Activated CD4-positive, alpha-beta memory T cell treated with anti-CD3 and anti-CD28 coated beads for 36 hours (primary cell): ENCODE measurements at regions not wholly inside any gene's neighbourhood (a gene's known extent, or its start where the extent isn't known, plus 50 kb on each side); places are given as distances from the start of the nearest gene placed in this dataset.
A peak's percentile ranks its signal among the peaks of the same experiment; 100 is the strongest.

Experiments
- CTCF ChIA-PET: fragments of 350-600 bp; sonication (Branson Sonifier 250); formaldehyde crosslinking; loops from one replicate; lab custom pipeline; 2021; ENCODE audit warnings: antibody characterized with exemption, inconsistent platforms; lab: Charles Lee
- POLR2A ChIA-PET: fragments of 350-600 bp; sonication (Branson Sonifier 250); formaldehyde crosslinking; loops from one replicate; lab custom pipeline; 2021; ENCODE audit warnings: antibody characterized with exemption; lab: Charles Lee
- DNase-seq: peaks from one replicate; pipeline ENCODE4 v3.0.0-alpha.2; 2020
- H3K27ac Mint-ChIP-seq: one replicate; pipeline ENCODE4 v1.8.0; 2021; ENCODE audit warnings: mixed read lengths
- H3K27me3 Mint-ChIP-seq: one replicate; pipeline ENCODE4 v1.8.0; 2021; ENCODE audit warnings: mixed read lengths
- H3K36me3 Mint-ChIP-seq: one replicate; pipeline ENCODE4 v1.8.0; 2021; ENCODE audit warnings: mixed read lengths
- H3K4me1 Mint-ChIP-seq: one replicate; pipeline ENCODE4 v1.8.0; 2021; ENCODE audit warnings: low read depth, mixed read lengths
- H3K4me3 Mint-ChIP-seq: one replicate; pipeline ENCODE4 v1.8.0; 2021; ENCODE audit warnings: mild to moderate bottlenecking, mixed read lengths
- H3K9me3 Mint-ChIP-seq: one replicate; pipeline ENCODE4 v1.8.0; 2021; ENCODE audit warnings: mixed read lengths
- intact Hi-C: fragments of 100-400 bp; cut with micrococcal nuclease; formaldehyde crosslinking; loops from one replicate; pipeline ENCODE4 v1.15.1; 2023

- ChIA-PET POLR2A (no interaction called here), CTCF (no interaction called here)
- no peak overlapping the region for H3K27ac Mint-ChIP-seq
- intact Hi-C loops: no loop called here
- no peak overlapping the region for H3K4me3 Mint-ChIP-seq
- H3K4me1 Mint-ChIP-seq: no peaks in the 10 kb centered on the region
- H3K36me3 Mint-ChIP-seq: peaks cover 2% of the 10 kb centered on the region
- DNase-seq: no peak
- no peaks in the 10 kb centered on the region for H3K27me3 Mint-ChIP-seq
- H3K9me3 Mint-ChIP-seq: peaks cover 19% of the 10 kb centered on the region
Observed at GRCh38 chrY:19319135-19319534, 425.4 kb downstream of the KDM5D start.

DNA sequence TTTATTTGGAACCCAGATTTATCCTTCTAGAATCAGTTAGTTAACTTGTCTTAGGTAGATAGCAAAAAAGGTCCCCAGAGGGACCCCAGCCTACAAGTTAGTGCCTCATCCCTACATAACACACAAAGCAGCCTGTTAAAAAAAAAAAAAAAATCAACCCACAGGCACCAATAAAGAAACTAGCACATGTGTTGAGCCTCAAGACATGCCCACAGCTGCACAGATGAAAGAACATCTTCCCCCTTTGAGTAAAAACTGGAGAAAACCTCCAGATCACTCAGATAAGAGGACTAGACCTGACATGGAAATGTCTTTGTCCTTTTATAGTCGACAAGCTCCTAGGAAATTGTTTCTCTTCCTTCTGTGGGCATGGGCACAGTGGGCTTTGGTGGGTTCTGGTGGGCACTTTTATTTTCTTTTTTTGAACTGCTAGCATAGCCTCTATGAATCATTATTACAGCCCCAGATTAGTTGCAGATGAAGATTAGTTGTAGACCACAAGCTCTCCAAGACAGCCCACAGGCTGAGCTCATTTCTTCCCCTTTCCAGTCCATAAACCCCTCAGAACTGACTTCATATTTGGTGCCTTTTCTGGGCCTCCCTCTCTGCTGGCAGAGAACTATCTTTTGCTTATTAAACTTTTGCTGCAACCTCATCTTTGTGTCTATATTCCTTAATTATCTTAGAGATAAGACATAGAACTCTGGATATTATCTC is 427.1 kb downstream of the KDM5D start:
- no peaks in the 10 kb centered on the region for H3K4me1 Mint-ChIP-seq
- intact Hi-C loops: no loop called here
- no peak for DNase-seq

GRCh38 chrY:19307627-19308026 is 436.9 kb downstream of the KDM5D start:
- H3K4me3 Mint-ChIP-seq: no peak overlapping the region
- ChIA-PET POLR2A (no interaction called here), CTCF (no interaction called here)
- DNase-seq: no peak
- no peaks in the 10 kb centered on the region for H3K9me3 Mint-ChIP-seq
- no peaks in the 10 kb centered on the region for H3K4me1 Mint-ChIP-seq
- intact Hi-C loops: no loop called here
- H3K36me3 Mint-ChIP-seq: no peaks in the 10 kb centered on the region
- H3K27me3 Mint-ChIP-seq: no peaks in the 10 kb centered on the region
- H3K27ac Mint-ChIP-seq: no peak overlapping the region

More for the DNA sequence above, 427.1 kb downstream of the KDM5D start:
- Mint-ChIP-seq H3K9me3 (peaks cover 19% of the 10 kb centered on the region), H3K27me3 (no peaks in the 10 kb centered on the region), H3K27ac (no peak overlapping the region), H3K4me3 (no peak overlapping the region), H3K36me3 (peaks cover 2% of the 10 kb centered on the region)
- POLR2A ChIA-PET: no interaction called here
- CTCF ChIA-PET: no interaction called here

GRCh38 chrY:19303136-19303535 is 441.4 kb downstream of the KDM5D start:
- H3K27me3 Mint-ChIP-seq: no peaks in the 10 kb centered on the region
- ChIA-PET CTCF (no interaction called here), POLR2A (no interaction called here)
- no peak overlapping the region for H3K27ac Mint-ChIP-seq
- DNase-seq: no peak
- H3K4me3 Mint-ChIP-seq: no peak overlapping the region
- H3K4me1 Mint-ChIP-seq: no peaks in the 10 kb centered on the region
- intact Hi-C loops: no loop called here
- no peaks in the 10 kb centered on the region for H3K36me3 Mint-ChIP-seq
- peaks cover 12% of the 10 kb centered on the region for H3K9me3 Mint-ChIP-seq

DNA sequence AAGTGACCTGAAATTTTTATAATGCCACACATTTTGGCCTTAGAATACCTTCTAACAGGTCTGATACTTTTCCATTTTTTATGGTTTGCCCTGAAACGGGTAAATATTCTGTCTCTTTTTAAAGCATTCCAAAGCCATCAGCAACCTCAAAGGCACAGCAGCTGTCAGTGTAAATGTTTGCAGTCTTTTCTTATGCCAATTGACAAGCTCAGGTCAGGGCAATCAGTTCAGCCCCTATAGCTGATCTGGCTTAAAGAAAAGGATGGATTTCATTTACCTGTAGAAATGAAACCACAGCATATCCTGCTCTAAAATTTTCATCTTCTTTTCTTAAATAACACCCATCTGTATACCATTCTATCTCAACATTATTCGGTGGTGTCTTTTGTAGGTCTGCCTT is 453.6 kb downstream of the KDM5D start:
- intact Hi-C loops: no loop called here
- H3K4me1 Mint-ChIP-seq: no peaks in the 10 kb centered on the region
- CTCF ChIA-PET: no interaction called here
- H3K27ac Mint-ChIP-seq: no peak overlapping the region
- no peaks in the 10 kb centered on the region for H3K9me3 Mint-ChIP-seq
- H3K27me3 Mint-ChIP-seq: no peaks in the 10 kb centered on the region
- DNase-seq: no peak
- H3K4me3 Mint-ChIP-seq: no peak overlapping the region
- no peaks in the 10 kb centered on the region for H3K36me3 Mint-ChIP-seq
- POLR2A ChIA-PET: no interaction called here

DNA sequence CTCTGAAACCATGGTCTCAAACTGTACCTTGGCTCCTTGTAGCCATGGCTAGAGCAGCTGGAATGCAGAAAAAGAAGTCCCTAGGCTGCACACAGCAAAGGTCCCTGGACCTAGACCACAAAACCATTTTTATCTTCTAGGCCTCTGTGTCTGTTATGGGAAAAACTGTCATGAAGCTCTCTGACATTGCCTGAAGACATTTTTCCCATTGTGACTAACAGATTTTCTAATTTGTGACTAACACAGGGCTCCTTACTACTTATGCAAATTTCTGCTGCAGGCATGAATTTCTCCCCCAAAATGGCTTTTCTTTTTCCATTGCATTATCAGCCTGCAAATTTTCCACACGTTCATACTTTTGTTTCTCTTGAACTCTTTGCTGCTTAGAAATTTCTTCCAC is 470.4 kb downstream of the KDM5D start:
- H3K27me3 Mint-ChIP-seq: no peaks in the 10 kb centered on the region
- ChIA-PET CTCF (no interaction called here), POLR2A (no interaction called here)
- H3K4me3 Mint-ChIP-seq: no peak overlapping the region
- no peak for DNase-seq
- no peaks in the 10 kb centered on the region for H3K36me3 Mint-ChIP-seq
- no peaks in the 10 kb centered on the region for H3K9me3 Mint-ChIP-seq
- intact Hi-C loops: no loop called here
- H3K27ac Mint-ChIP-seq: no peak overlapping the region
- peaks cover 3% of the 10 kb centered on the region for H3K4me1 Mint-ChIP-seq

- intact Hi-C loops: no loop called here
- no peak for DNase-seq
- Mint-ChIP-seq H3K4me3 (no peak overlapping the region), H3K27me3 (no peaks in the 10 kb centered on the region), H3K36me3 (no peaks in the 10 kb centered on the region), H3K4me1 (no peaks in the 10 kb centered on the region), H3K27ac (no peak overlapping the region), H3K9me3 (no peaks in the 10 kb centered on the region)
- CTCF ChIA-PET: no interaction called here
- POLR2A ChIA-PET: no interaction called here
Observed at GRCh38 chrY:19268331-19268730, 476.2 kb downstream of the KDM5D start.

DNA sequence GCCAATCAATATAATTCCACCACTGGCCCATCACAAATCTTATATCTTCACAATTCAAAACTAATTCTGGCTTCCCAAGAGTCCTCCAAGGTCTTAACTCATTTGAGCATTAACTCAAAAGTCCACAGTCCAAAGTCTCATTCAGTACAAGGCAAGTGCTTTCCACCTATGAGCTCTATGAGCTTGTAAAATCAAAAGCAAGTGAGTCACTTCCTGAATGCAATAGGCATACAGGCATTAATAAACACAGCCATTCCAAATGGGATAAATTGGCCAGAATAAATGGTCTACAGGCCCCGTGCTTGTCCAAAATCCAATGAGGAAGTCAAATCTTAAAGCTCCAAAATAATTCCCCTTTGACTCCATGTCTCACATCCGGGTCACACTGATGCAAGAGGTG is 479.1 kb downstream of the KDM5D start:
- intact Hi-C loops: no loop called here

DNA sequence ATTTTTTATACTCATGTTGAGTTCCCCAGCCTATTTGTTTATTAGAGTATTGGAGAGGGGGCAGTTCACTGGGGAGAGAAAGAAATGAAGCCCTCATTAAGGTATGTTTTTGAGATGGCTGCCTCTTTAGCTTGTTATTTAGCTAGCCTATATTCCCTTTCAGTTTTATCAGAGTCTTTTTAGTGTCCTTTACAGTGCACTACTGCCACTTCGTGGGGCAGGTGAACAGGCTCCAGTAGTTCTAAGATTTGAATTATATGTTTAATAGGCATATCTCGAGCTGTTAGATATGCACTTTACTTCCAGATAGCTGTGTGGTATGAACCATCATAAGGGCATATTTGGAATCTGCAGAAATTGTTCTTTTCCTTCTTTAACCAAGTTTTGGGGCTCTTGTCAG is 482.2 kb downstream of the KDM5D start:
- H3K27me3 Mint-ChIP-seq: no peaks in the 10 kb centered on the region
- CTCF ChIA-PET: no interaction called here
- intact Hi-C loops: no loop called here
- POLR2A ChIA-PET: no interaction called here
- no peak for DNase-seq
- no peaks in the 10 kb centered on the region for H3K36me3 Mint-ChIP-seq
- H3K4me1 Mint-ChIP-seq: no peaks in the 10 kb centered on the region
- peaks cover 2% of the 10 kb centered on the region for H3K9me3 Mint-ChIP-seq
- no peak overlapping the region for H3K4me3 Mint-ChIP-seq
- H3K27ac Mint-ChIP-seq: no peak overlapping the region

More for the DNA sequence above, 479.1 kb downstream of the KDM5D start:
- H3K4me1 Mint-ChIP-seq: no peaks in the 10 kb centered on the region
- no peaks in the 10 kb centered on the region for H3K9me3 Mint-ChIP-seq
- CTCF ChIA-PET: no interaction called here
- DNase-seq: no peak
- no peaks in the 10 kb centered on the region for H3K27me3 Mint-ChIP-seq
- no peak overlapping the region for H3K4me3 Mint-ChIP-seq
- no peak overlapping the region for H3K27ac Mint-ChIP-seq
- no peaks in the 10 kb centered on the region for H3K36me3 Mint-ChIP-seq
- POLR2A ChIA-PET: no interaction called here

DNA sequence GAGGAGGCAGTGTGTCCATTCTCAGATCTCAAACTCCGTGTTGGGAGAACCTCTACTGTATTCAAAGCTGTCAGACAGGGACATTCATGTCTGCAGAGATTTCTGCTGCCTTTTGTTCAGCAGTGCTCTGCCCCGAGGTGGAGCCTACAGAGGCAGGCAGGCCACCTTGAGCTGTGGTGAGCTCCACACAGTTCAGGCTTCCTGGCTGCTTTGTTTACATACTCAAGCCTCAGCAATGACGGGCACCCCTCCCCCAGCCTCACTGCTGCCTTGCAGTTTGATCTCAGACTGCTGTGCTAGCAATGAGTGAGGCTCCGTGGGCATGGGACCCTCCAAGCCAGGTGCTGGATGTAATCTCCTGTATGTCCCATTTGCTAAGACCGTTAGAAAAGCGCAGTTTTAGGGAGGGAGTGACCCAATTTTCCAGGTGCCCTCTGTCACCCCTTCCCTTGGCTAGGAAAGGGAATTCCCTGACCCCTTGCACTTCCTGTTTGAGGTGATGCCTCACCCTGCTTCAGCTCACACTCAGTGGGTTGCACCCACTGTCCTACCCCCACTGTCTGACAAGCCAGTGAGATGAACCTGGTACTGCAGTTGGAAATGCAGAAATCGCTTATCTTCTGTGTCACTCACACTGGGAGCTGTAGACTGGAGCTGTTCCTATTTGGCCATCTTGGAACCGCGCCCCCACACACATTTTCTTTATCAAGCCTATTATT is 458.9 kb upstream of the HSFY2 start:
- H3K4me3 Mint-ChIP-seq: no peak overlapping the region
- intact Hi-C loops: no loop called here
- POLR2A ChIA-PET: no interaction called here
- peak; percentile 41 for DNase-seq
- H3K27ac Mint-ChIP-seq: peak overlapping the region; percentile 28
- CTCF ChIA-PET: no interaction called here
- no peaks in the 10 kb centered on the region for H3K27me3 Mint-ChIP-seq
- H3K4me1 Mint-ChIP-seq: peaks cover 13% of the 10 kb centered on the region
- no peaks in the 10 kb centered on the region for H3K36me3 Mint-ChIP-seq
- H3K9me3 Mint-ChIP-seq: peaks cover 2% of the 10 kb centered on the region

- CTCF ChIA-PET: no interaction called here
Observed at GRCh38 chrY:19220784-19221183, 447.2 kb upstream of the HSFY2 start.

DNA sequence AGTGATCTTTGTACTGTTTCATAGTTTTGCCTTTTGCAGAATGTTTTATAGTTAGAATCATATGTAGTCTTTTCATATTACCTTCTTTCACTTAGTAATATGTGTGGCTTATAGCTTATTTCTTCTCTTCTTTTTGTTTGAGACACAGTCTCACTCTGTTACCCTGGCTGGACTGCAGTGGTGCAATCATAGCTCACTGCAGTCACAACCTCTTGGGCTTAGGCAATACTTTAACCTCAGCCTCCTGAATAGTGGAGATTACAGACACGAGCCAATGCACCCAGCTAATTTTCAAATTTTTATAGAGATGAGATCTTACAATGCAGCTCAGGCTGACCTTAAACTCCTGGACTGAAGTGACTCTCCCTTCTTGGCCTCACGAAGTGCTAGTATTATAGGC is 435.4 kb upstream of the HSFY2 start:
- H3K9me3 Mint-ChIP-seq: no peaks in the 10 kb centered on the region
- H3K4me1 Mint-ChIP-seq: no peaks in the 10 kb centered on the region
- ChIA-PET CTCF (no interaction called here), POLR2A (no interaction called here)
- H3K4me3 Mint-ChIP-seq: no peak overlapping the region
- intact Hi-C loops: no loop called here
- no peaks in the 10 kb centered on the region for H3K36me3 Mint-ChIP-seq
- no peak for DNase-seq
- H3K27me3 Mint-ChIP-seq: no peaks in the 10 kb centered on the region
- no peak overlapping the region for H3K27ac Mint-ChIP-seq

More at GRCh38 chrY:19220784-19221183, 447.2 kb upstream of the HSFY2 start:
- H3K27me3 Mint-ChIP-seq: no peaks in the 10 kb centered on the region
- H3K27ac Mint-ChIP-seq: no peak overlapping the region
- H3K36me3 Mint-ChIP-seq: no peaks in the 10 kb centered on the region
- DNase-seq: no peak
- no peaks in the 10 kb centered on the region for H3K9me3 Mint-ChIP-seq
- no peaks in the 10 kb centered on the region for H3K4me1 Mint-ChIP-seq
- no peak overlapping the region for H3K4me3 Mint-ChIP-seq
- intact Hi-C loops: no loop called here
- POLR2A ChIA-PET: no interaction called here

DNA sequence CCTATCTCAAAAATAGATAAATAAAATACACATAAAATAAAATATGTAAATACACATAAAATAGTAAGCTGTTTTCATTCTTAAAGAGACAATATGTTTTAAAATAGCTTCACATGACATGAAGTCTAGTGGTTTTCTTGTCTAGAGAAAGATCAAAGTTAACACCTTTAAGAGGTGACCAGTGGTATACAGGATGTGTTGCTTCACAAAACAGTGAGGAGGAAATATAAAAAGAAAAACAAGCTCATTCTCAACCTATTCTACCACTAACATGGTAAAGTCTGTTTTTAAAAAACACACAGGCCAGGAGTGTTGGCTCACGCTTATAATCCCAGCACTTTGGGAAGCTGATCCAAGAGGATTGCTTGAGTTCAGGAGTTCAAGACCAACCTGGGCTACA is 433.5 kb upstream of the HSFY2 start:
- ChIA-PET POLR2A (no interaction called here), CTCF (no interaction called here)
- Mint-ChIP-seq H3K4me3 (no peak overlapping the region), H3K9me3 (no peaks in the 10 kb centered on the region), H3K27ac (no peak overlapping the region), H3K27me3 (no peaks in the 10 kb centered on the region), H3K36me3 (no peaks in the 10 kb centered on the region), H3K4me1 (no peaks in the 10 kb centered on the region)
- DNase-seq: no peak
- intact Hi-C loops: no loop called here
